NAMALWA (cell line): ENCODE measurements at regions not wholly inside any gene's neighbourhood (a gene's known extent, or its start where the extent isn't known, plus 50 kb on each side); places are given as distances from the start of the nearest gene placed in this dataset.

Experiments used
- DNase-seq: peaks from one replicate; pipeline ENCODE4 v3.0.0-alpha.2; 2015; ENCODE audit warnings: low spot score

- DNase-seq: no peak
Measured at GRCh38 chr6:8530785-8531435, 95.6 kb upstream of the SLC35B3 start.

- DNase-seq: no peak
Measured at GRCh38 chr6:8529250-8529649, 93.9 kb upstream of the SLC35B3 start.

GRCh38 chr6:8527818-8528217 lies 92.5 kb upstream of the SLC35B3 start:
- no peak for DNase-seq

GRCh38 chr6:8526624-8527023 lies 91.3 kb upstream of the SLC35B3 start:
- no peak for DNase-seq

- no peak for DNase-seq
Measured at GRCh38 chr6:8525370-8525769, 90.0 kb upstream of the SLC35B3 start.

- DNase-seq: no peak
Measured at GRCh38 chr6:8513174-8513573, 77.8 kb upstream of the SLC35B3 start.

GRCh38 chr6:8507286-8507685 lies 71.9 kb upstream of the SLC35B3 start:
- DNase-seq: no peak

- DNase-seq: no peak
Measured at GRCh38 chr6:8506126-8506525, 70.8 kb upstream of the SLC35B3 start.

GRCh38 chr6:8499540-8499939 lies 64.2 kb upstream of the SLC35B3 start:
- DNase-seq: peak; percentile 32

- no peak for DNase-seq
Measured at GRCh38 chr6:8494730-8495129, 59.4 kb upstream of the SLC35B3 start.

GRCh38 chr6:8492536-8493133 lies 57.3 kb upstream of the SLC35B3 start:
- DNase-seq: no peak
